Daoy (cell line): ENCODE measurements at regions not wholly inside any gene's neighbourhood (a gene's known extent, or its start where the extent isn't known, plus 50 kb on each side); places are given as distances from the start of the nearest gene placed in this dataset.

Source experiments
- DNase-seq: peaks from one replicate; pipeline ENCODE4 v3.0.0-alpha.2; 2015; ENCODE audit warnings: low read depth

- no peak for DNase-seq
Measured at GRCh38 chr3:78516437-78516836, 1251.4 kb downstream of the ROBO1 start.

DNA sequence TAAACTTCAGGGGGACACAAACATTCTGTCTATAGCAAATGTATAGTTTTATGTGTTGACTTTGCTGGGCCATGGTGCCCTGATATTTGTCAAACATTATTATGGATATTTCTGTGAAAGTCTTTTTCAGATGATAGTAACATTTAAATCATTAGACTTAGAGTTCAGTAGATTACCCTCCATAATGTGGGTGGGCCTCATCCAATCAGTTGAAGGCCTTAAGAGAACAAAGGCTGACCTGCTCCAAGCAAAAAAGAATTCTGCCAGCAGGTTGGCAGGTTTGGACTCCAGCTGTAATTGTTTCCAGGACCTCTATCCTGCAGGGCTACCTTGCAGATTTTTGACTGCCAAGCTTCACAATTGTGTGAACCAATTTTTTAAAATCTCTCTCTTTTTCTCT lies 1250.9 kb downstream of the ROBO1 start:
- no peak for DNase-seq

DNA sequence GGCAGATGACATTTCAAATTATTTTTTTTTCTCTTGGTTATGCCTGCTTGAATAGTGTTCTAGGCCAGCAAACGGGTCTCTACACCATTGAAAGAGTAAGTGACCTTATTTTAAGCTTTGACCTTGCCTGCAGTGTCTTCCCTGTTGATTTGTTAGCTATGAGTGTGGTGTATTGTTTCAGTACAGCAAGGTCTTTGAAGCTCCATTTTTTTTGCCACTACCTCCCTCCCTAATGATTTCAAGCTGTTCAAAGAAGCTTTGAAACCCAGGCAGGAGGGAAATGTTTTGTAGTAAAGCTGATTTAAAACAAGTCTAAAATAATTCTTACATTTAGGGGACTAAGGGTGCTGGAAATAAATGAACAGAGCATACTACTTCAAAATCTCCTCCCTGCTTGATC lies 1249.8 kb downstream of the ROBO1 start:
- DNase-seq, result no peak

GRCh38 chr3:78519281-78519680 lies 1248.5 kb downstream of the ROBO1 start:
- no peak for DNase-seq

DNA sequence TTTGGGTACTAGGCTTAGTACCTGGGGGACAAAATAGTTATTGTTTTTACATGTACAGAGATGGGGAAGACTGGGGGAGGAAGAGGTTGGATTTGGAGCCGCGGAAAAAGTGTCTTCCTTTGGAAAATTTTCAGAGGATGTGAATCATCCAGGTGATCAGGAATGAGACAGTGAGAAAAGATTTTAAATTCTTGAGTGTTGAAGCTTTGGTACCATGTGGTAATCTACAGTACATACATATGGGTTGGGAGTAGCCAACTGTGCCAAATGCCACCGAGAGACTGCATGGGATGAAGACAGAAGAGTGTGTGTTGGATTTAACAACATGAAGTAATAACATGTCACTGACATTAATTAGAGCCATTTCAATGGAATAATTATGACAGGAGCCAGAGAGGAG lies 1238.2 kb downstream of the ROBO1 start:
- no peak for DNase-seq

GRCh38 chr3:78540485-78540884 lies 1227.3 kb downstream of the ROBO1 start:
- no peak for DNase-seq

- DNase-seq, result no peak
Measured at GRCh38 chr3:78545827-78546226, 1222.0 kb downstream of the ROBO1 start.
